NCI-H1092 treated with DMSO at 0.1 percent for 48 hours (cell line): ENCODE measurements at regions not wholly inside any gene's neighbourhood (a gene's known extent, or its start where the extent isn't known, plus 50 kb on each side); places are given as distances from the start of the nearest gene placed in this dataset.
A peak's percentile ranks its signal among the peaks of the same experiment; 100 is the strongest.

ENCODE experiments used
- DNase-seq: peaks from one replicate; lab custom pipeline; 2025; lab: John Stamatoyannopoulos, UW

GRCh38 chr2:30341500-30342267 is 105.4 kb upstream of the LCLAT1 start:
- DNase-seq, result no peak

GRCh38 chr2:30346471-30347169 is 100.4 kb upstream of the LCLAT1 start:
- DNase-seq, result no peak

GRCh38 chr2:30348825-30349224 is 98.2 kb upstream of the LCLAT1 start:
- no peak for DNase-seq

- DNase-seq, result no peak
Measured at GRCh38 chr2:30349691-30350090, 97.4 kb upstream of the LCLAT1 start.

GRCh38 chr2:30351116-30351515 is 95.9 kb upstream of the LCLAT1 start:
- no peak for DNase-seq

GRCh38 chr2:30351949-30352348 is 95.1 kb upstream of the LCLAT1 start:
- no peak for DNase-seq

GRCh38 chr2:30354150-30354549 is 92.9 kb upstream of the LCLAT1 start:
- no peak for DNase-seq

- no peak for DNase-seq
Measured at GRCh38 chr2:30354621-30355020, 92.4 kb upstream of the LCLAT1 start.

GRCh38 chr2:30355306-30355705 is 91.7 kb upstream of the LCLAT1 start:
- no peak for DNase-seq

- no peak for DNase-seq
Measured at GRCh38 chr2:30356071-30356470, 91.0 kb upstream of the LCLAT1 start.

- no peak for DNase-seq
Measured at GRCh38 chr2:30356776-30357175, 90.3 kb upstream of the LCLAT1 start.

- no peak for DNase-seq
Measured at GRCh38 chr2:30358351-30358750, 88.7 kb upstream of the LCLAT1 start.

GRCh38 chr2:30358842-30359241 is 88.2 kb upstream of the LCLAT1 start:
- no peak for DNase-seq

GRCh38 chr2:30359644-30360167 is 87.3 kb upstream of the LCLAT1 start:
- peak; percentile 9 for DNase-seq

- no peak for DNase-seq
Measured at GRCh38 chr2:30361751-30362394, 85.2 kb upstream of the LCLAT1 start.

GRCh38 chr2:30362468-30363081 is 84.5 kb upstream of the LCLAT1 start:
- DNase-seq, result no peak

GRCh38 chr2:30363406-30363805 is 83.6 kb upstream of the LCLAT1 start:
- DNase-seq, result no peak

- no peak for DNase-seq
Measured at GRCh38 chr2:30365201-30365600, 81.8 kb upstream of the LCLAT1 start.

GRCh38 chr2:30366199-30366691 is 80.8 kb upstream of the LCLAT1 start:
- no peak for DNase-seq

- DNase-seq, result no peak
Measured at GRCh38 chr2:30367232-30368070, 79.6 kb upstream of the LCLAT1 start.

GRCh38 chr2:30368258-30368657 is 78.8 kb upstream of the LCLAT1 start:
- no peak for DNase-seq
